Fibroblast of mammary gland (primary cell): ENCODE measurements at regions not wholly inside any gene's neighbourhood (a gene's known extent, or its start where the extent isn't known, plus 50 kb on each side); places are given as distances from the start of the nearest gene placed in this dataset.

ENCODE experiments used
- DNase-seq: peaks from one replicate; pipeline ENCODE4 v3.0.0-alpha.2; 2010; ENCODE audit warnings: low read depth
- H3K4me3 ChIP-seq: 2 replicates; pipeline ENCODE4 v1.5.1; 2011; ENCODE audit warnings: low read depth, mild to moderate bottlenecking, low read length, moderate library complexity; ENCODE audit not compliant: control insufficient read depth
- TF ChIP-seq, protein P1 (sequence below): conservative IDR thresholded peaks from 2 replicates; pipeline ENCODE4 v1.5.1; 2011; ENCODE audit warnings: low read depth, low read length, inconsistent platforms; ENCODE audit not compliant: control insufficient read depth, insufficient read depth

DNA sequence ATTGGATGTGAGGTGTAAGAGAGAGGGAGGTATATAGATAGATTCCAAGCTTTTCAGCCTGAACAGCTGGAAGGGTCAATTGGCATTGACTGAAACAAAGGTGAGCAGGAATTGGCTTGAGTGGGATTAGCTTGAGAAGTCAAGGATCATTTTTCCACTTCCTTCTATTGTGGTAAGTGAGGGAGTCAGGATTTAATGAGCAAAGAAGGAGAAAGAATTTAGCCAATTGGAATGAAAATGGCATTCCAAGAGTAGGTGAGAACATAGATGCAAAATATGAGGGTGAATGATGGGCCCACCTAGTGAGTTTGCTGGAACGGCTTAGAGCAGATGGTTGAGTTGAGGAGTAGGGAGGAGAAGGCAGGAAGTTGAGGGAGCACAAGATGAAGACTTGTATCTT, 56.5 kb upstream of the ETV6 start:
- DNase-seq: no peak
- TF ChIP-seq, protein P1, sequence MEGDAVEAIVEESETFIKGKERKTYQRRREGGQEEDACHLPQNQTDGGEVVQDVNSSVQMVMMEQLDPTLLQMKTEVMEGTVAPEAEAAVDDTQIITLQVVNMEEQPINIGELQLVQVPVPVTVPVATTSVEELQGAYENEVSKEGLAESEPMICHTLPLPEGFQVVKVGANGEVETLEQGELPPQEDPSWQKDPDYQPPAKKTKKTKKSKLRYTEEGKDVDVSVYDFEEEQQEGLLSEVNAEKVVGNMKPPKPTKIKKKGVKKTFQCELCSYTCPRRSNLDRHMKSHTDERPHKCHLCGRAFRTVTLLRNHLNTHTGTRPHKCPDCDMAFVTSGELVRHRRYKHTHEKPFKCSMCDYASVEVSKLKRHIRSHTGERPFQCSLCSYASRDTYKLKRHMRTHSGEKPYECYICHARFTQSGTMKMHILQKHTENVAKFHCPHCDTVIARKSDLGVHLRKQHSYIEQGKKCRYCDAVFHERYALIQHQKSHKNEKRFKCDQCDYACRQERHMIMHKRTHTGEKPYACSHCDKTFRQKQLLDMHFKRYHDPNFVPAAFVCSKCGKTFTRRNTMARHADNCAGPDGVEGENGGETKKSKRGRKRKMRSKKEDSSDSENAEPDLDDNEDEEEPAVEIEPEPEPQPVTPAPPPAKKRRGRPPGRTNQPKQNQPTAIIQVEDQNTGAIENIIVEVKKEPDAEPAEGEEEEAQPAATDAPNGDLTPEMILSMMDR: no peak
- H3K4me3 ChIP-seq: no peak overlapping the region

DNA sequence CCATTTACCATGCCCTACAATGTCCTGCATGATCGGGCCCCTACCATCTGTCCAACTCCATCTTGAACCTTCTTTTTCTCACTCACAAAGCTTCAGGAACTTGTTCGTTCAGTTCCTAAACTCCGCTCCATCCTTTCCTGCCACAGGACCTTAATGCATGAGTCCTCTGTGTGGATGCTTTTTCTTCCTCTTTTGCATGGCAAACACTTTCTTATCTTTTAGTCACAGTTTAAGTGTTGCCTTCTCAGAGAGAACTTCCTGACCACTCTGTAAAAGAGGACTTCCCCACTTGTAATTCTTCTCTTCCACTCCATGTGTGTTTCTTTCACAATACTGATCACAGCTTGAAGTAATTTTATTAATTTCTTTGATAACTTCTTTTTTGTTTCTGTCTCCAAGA, 54.4 kb upstream of the ETV6 start:
- DNase-seq: no peak
- TF ChIP-seq, protein P1: no peak
- H3K4me3 ChIP-seq: no peak overlapping the region

DNA sequence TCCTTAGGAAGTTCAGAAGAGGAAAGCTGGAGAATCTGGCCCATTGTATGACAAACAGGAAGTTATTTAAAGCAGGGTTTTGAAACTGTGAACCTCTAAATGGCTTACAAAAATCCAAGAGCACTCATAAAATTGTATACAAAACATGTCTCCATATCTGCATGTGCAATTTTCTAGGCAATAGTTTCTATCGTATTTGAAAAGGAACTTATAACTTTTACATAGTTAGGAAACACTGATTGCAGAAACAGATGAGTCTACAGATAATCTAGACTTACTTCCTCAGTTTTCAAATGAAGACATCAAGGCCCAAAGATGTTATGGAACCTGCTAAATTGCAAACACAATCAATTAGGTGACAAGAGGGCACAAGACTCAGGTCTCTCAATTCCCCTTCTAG, 53.3 kb upstream of the ETV6 start:
- DNase-seq: no peak
- TF ChIP-seq, protein P1: no peak
- no peak overlapping the region for H3K4me3 ChIP-seq

DNA sequence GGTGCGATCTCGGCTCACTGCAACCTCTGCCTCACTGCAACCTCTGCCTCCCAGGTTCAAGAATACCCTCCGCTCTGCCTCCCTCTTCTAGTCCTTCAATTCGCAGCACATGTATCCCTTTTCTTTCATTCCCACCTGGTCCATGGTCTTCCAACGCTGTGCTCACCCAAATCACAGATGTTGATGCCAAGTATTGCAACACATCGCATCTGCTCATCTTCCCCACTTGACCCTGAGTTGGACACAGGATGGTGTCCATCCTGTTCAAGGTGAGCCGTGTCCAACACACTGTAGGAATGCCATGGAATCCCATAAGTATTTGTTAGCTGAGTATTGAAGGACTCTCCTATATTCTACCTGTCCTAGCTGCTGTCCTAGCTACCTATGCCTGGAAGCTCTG, 50.6 kb upstream of the ETV6 start:
- DNase-seq: no peak
- no peak overlapping the region for H3K4me3 ChIP-seq
- TF ChIP-seq, protein P1: no peak
